ENCODE measurements at regions not wholly inside any gene's neighbourhood (a gene's known extent, or its start where the extent isn't known, plus 50 kb on each side); places are given as distances from the start of the nearest gene placed in this dataset.

- intact Hi-C loops (cut with micrococcal nuclease): no loop called here
- Mint-ChIP-seq H3K9me3 (no peaks in the 10 kb centered on the region), H3K4me1 (no peaks in the 10 kb centered on the region), H3K27ac (no peak overlapping the region), H3K27me3 (peaks cover 2% of the 10 kb centered on the region), H3K36me3 (ENCODE audit: low read depth) (no peaks in the 10 kb centered on the region), H3K4me3 (no peak overlapping the region)
- POLR2A ChIA-PET: no interaction called here
- TF ChIP-seq CTCF (IDR thresholded peaks at IDR 0.05): no peak
- no peak for ATAC-seq (ENCODE audit: low read depth)
- CTCF ChIA-PET: no interaction called here
- no peak for DNase-seq
Observed at GRCh38 chr7:440059-440749, 79.4 kb downstream of the PDGFA start.

GRCh38 chr7:441684-442421, 77.8 kb downstream of the PDGFA start:
- POLR2A ChIA-PET: no interaction called here
- Mint-ChIP-seq H3K36me3 (ENCODE audit: low read depth) (no peaks in the 10 kb centered on the region), H3K9me3 (no peaks in the 10 kb centered on the region)

GRCh38 chr7:442457-442856, 77.2 kb downstream of the PDGFA start:
- no peak for TF ChIP-seq CTCF (IDR thresholded peaks at IDR 0.05)
- DNase-seq (no peak), ATAC-seq (ENCODE audit: low read depth) (no peak)
- H3K4me1 Mint-ChIP-seq: no peaks in the 10 kb centered on the region
- no peaks in the 10 kb centered on the region for H3K9me3 Mint-ChIP-seq
- H3K27ac Mint-ChIP-seq: no peak overlapping the region
- no peaks in the 10 kb centered on the region for H3K27me3 Mint-ChIP-seq
- H3K4me3 Mint-ChIP-seq: no peak overlapping the region
- H3K36me3 Mint-ChIP-seq (ENCODE audit: low read depth): no peaks in the 10 kb centered on the region
- POLR2A ChIA-PET: no interaction called here
- intact Hi-C loops (cut with micrococcal nuclease): no loop called here
- CTCF ChIA-PET: no interaction called here

More at GRCh38 chr7:441684-442421, 77.8 kb downstream of the PDGFA start:
- DNase-seq (no peak), ATAC-seq (ENCODE audit: low read depth) (no peak)
- H3K27me3 Mint-ChIP-seq: no peaks in the 10 kb centered on the region
- H3K4me1 Mint-ChIP-seq: no peaks in the 10 kb centered on the region
- H3K4me3 Mint-ChIP-seq: no peak overlapping the region
- H3K27ac Mint-ChIP-seq: no peak overlapping the region
- CTCF ChIA-PET: no interaction called here
- no peak for TF ChIP-seq CTCF (IDR thresholded peaks at IDR 0.05)
- intact Hi-C loops (cut with micrococcal nuclease): no loop called here

- TF ChIP-seq CTCF (IDR thresholded peaks at IDR 0.05): no peak
- Mint-ChIP-seq H3K27me3 (no peaks in the 10 kb centered on the region), H3K36me3 (ENCODE audit: low read depth) (no peaks in the 10 kb centered on the region), H3K4me1 (no peaks in the 10 kb centered on the region), H3K9me3 (no peaks in the 10 kb centered on the region), H3K4me3 (no peak overlapping the region), H3K27ac (no peak overlapping the region)
- ATAC-seq (ENCODE audit: low read depth) (no peak), DNase-seq (no peak)
- POLR2A ChIA-PET: no interaction called here
- intact Hi-C loops (cut with micrococcal nuclease): no loop called here
- CTCF ChIA-PET: no interaction called here
Observed at GRCh38 chr7:443279-443833, 76.3 kb downstream of the PDGFA start.

GRCh38 chr7:444606-445005, 75.0 kb downstream of the PDGFA start:
- H3K9me3 Mint-ChIP-seq: no peaks in the 10 kb centered on the region
- ATAC-seq (ENCODE audit: low read depth) (no peak), DNase-seq (no peak)
- POLR2A ChIA-PET: no interaction called here
- intact Hi-C loops (cut with micrococcal nuclease): no loop called here
- no peak overlapping the region for H3K27ac Mint-ChIP-seq
- no peaks in the 10 kb centered on the region for H3K36me3 Mint-ChIP-seq (ENCODE audit: low read depth)
- H3K4me3 Mint-ChIP-seq: no peak overlapping the region
- H3K27me3 Mint-ChIP-seq: no peaks in the 10 kb centered on the region
- H3K4me1 Mint-ChIP-seq: no peaks in the 10 kb centered on the region
- TF ChIP-seq CTCF (IDR thresholded peaks at IDR 0.05): no peak
- CTCF ChIA-PET: no interaction called here
